WTC11 (cell line): ENCODE measurements at regions not wholly inside any gene's neighbourhood (a gene's known extent, or its start where the extent isn't known, plus 50 kb on each side); places are given as distances from the start of the nearest gene placed in this dataset.

ENCODE experiments used
- ATAC-seq: fragments of 200-7000 bp; cut with Tn5 transposase; 2 replicates; pipeline ENCODE4 v1.10.0; 2021; ENCODE audit warnings: mild to moderate bottlenecking, moderate library complexity
- CTCF ChIA-PET: fragments of 300-600 bp; sonication (Branson Sonifier 250); formaldehyde crosslinking; loops from one replicate; lab custom pipeline; 2021; ENCODE audit warnings: antibody characterized with exemption; lab: Charles Lee
- POLR2A ChIA-PET: fragments of 350-600 bp; sonication (Branson Sonifier 250); formaldehyde crosslinking; loops from one replicate; lab custom pipeline; 2021; ENCODE audit warnings: antibody characterized with exemption; lab: Charles Lee
- DNase-seq: peaks from one replicate; pipeline ENCODE4 v3.0.0; 2021; ENCODE audit warnings: low spot score
- H3K27ac Mint-ChIP-seq: 2 replicates; pipeline ENCODE4 v1.8.0; 2021; ENCODE audit warnings: mixed read lengths
- H3K27me3 Mint-ChIP-seq: 2 replicates; pipeline ENCODE4 v1.8.0; 2021; ENCODE audit warnings: low read depth, mild to moderate bottlenecking, moderate library complexity, mixed read lengths
- H3K36me3 Mint-ChIP-seq: 2 replicates; pipeline ENCODE4 v1.8.0; 2021; ENCODE audit warnings: mixed read lengths
- H3K4me1 Mint-ChIP-seq: 2 replicates; pipeline ENCODE4 v1.8.0; 2022; ENCODE audit warnings: mixed read lengths
- H3K4me3 Mint-ChIP-seq: 2 replicates; pipeline ENCODE4 v1.8.0; 2021; ENCODE audit warnings: mild to moderate bottlenecking, moderate library complexity, mixed read lengths
- H3K9me3 Mint-ChIP-seq: 2 replicates; pipeline ENCODE4 v1.8.0; 2021; ENCODE audit warnings: mixed read lengths
- AFF4 ChIP-seq: sonication (generic); formaldehyde crosslinking; IDR thresholded peaks from 2 replicates; pipeline ENCODE4 v1.8.1; 2023; ENCODE audit warnings: mild to moderate bottlenecking, missing genetic modification reagents, borderline replicate concordance
- AR ChIP-seq: fragments of 250-450 bp; sonication (Bioruptor Pico); IDR thresholded peaks from 2 replicates; pipeline ENCODE4 v1.9.0; 2021; ENCODE audit warnings: mild to moderate bottlenecking
- ATF2 ChIP-seq: sonication (generic); formaldehyde crosslinking; IDR thresholded peaks from 2 replicates; pipeline ENCODE4 v1.8.1; 2022; ENCODE audit warnings: low read depth, missing genetic modification reagents, borderline replicate concordance
- ATF6 ChIP-seq: sonication (generic); formaldehyde crosslinking; IDR thresholded peaks from 2 replicates; pipeline ENCODE4 v1.8.1; 2023; ENCODE audit warnings: mild to moderate bottlenecking, missing genetic modification reagents
- E2F4 ChIP-seq: sonication (generic); formaldehyde crosslinking; IDR thresholded peaks from 2 replicates; pipeline ENCODE4 v1.8.1; 2022; ENCODE audit warnings: low read depth, mild to moderate bottlenecking, moderate library complexity, missing genetic modification reagents, borderline replicate concordance
- FOXP4 ChIP-seq: sonication (generic); formaldehyde crosslinking; IDR thresholded peaks from 2 replicates; pipeline ENCODE4 v1.8.0; 2022; ENCODE audit warnings: mild to moderate bottlenecking, missing genetic modification reagents
- GABPB1 ChIP-seq: sonication (generic); formaldehyde crosslinking; IDR thresholded peaks from 2 replicates; pipeline ENCODE4 v1.8.1; 2023; ENCODE audit warnings: mild to moderate bottlenecking, missing genetic modification reagents
- KAT7 ChIP-seq: sonication (generic); formaldehyde crosslinking; IDR thresholded peaks from 2 replicates; pipeline ENCODE4 v1.8.1; 2023; ENCODE audit warnings: missing genetic modification reagents, mild to moderate bottlenecking, borderline replicate concordance
- MAX ChIP-seq: sonication (generic); formaldehyde crosslinking; IDR thresholded peaks from 2 replicates; pipeline ENCODE4 v1.8.0; 2022; ENCODE audit warnings: mild to moderate bottlenecking, missing genetic modification reagents
- NR1H2 ChIP-seq: sonication (generic); formaldehyde crosslinking; IDR thresholded peaks from 2 replicates; pipeline ENCODE4 v1.9.0; 2021; ENCODE audit warnings: mild to moderate bottlenecking, moderate library complexity, missing genetic modification reagents
- ZNF219 ChIP-seq: sonication (generic); formaldehyde crosslinking; IDR thresholded peaks from 2 replicates; pipeline ENCODE4 v1.8.0; 2023; ENCODE audit warnings: missing genetic modification reagents, mild to moderate bottlenecking, borderline replicate concordance
- ZNF281 ChIP-seq: sonication (generic); formaldehyde crosslinking; IDR thresholded peaks from 2 replicates; pipeline ENCODE4 v1.8.0; 2023; ENCODE audit warnings: mild to moderate bottlenecking, missing genetic modification reagents

GRCh38 chr4:20378181-20378580 is 126.5 kb downstream of the SLIT2 start:
- H3K4me3 Mint-ChIP-seq: no peak overlapping the region
- ATAC-seq (no peak), DNase-seq (no peak)
- H3K27me3 Mint-ChIP-seq: no peaks in the 10 kb centered on the region
- no peaks in the 10 kb centered on the region for H3K9me3 Mint-ChIP-seq
- H3K4me1 Mint-ChIP-seq: peaks cover 13% of the 10 kb centered on the region
- TF ChIP-seq AFF4 (CRISPR knock-in tag): no peak
- TF ChIP-seq GABPB1 (CRISPR knock-in tag): no peak
- TF ChIP-seq ATF2 (CRISPR knock-in tag): no peak
- no peak for TF ChIP-seq FOXP4 (CRISPR knock-in tag)
- TF ChIP-seq E2F4 (CRISPR knock-in tag): no peak
- no peak for TF ChIP-seq MAX (CRISPR knock-in tag)
- TF ChIP-seq ZNF281 (CRISPR knock-in tag): no peak
- no peak for TF ChIP-seq KAT7 (CRISPR knock-in tag)
- H3K27ac Mint-ChIP-seq: no peak overlapping the region
- ChIA-PET CTCF (no interaction called here), POLR2A (no interaction called here)
- no peaks in the 10 kb centered on the region for H3K36me3 Mint-ChIP-seq

GRCh38 chr4:20381005-20381404 is 129.3 kb downstream of the SLIT2 start:
- no peak overlapping the region for H3K4me3 Mint-ChIP-seq
- no peak overlapping the region for H3K27ac Mint-ChIP-seq
- H3K4me1 Mint-ChIP-seq: peaks cover 7% of the 10 kb centered on the region
- ChIA-PET POLR2A (no interaction called here), CTCF (interaction anchor here (1.4 kb wide), 1 partner anchor 14 kb away, joined by 3 read pairs; no protein-coding TSS in a partner anchor)
- no peaks in the 10 kb centered on the region for H3K9me3 Mint-ChIP-seq
- no peak for ATAC-seq
- DNase-seq: no peak
- H3K36me3 Mint-ChIP-seq: no peaks in the 10 kb centered on the region
- no peaks in the 10 kb centered on the region for H3K27me3 Mint-ChIP-seq
- TF ChIP-seq NR1H2 (CRISPR knock-in tag) (no peak), ZNF219 (CRISPR knock-in tag) (no peak), AR (CRISPR knock-in tag) (no peak), AFF4 (CRISPR knock-in tag) (no peak), ATF6 (no peak)
